LoVo (cell line): ENCODE measurements at regions not wholly inside any gene's neighbourhood (a gene's known extent, or its start where the extent isn't known, plus 50 kb on each side); places are given as distances from the start of the nearest gene placed in this dataset.

Source experiments
- DNase-seq: peaks from one replicate; pipeline ENCODE4 v3.0.0-alpha.2; 2016; ENCODE audit warnings: low spot score

GRCh38 chr5:67509402-67510186 lies 313.0 kb upstream of the CD180 start:
- no peak for DNase-seq

GRCh38 chr5:67506241-67506640 lies 309.6 kb upstream of the CD180 start:
- no peak for DNase-seq

GRCh38 chr5:67502951-67503350 lies 306.4 kb upstream of the CD180 start:
- no peak for DNase-seq

- no peak for DNase-seq
Measured at GRCh38 chr5:67496051-67496450, 299.5 kb upstream of the CD180 start.

GRCh38 chr5:67495072-67495471 lies 298.5 kb upstream of the CD180 start:
- DNase-seq: no peak

- DNase-seq: no peak
Measured at GRCh38 chr5:67494186-67494855, 297.7 kb upstream of the CD180 start.

GRCh38 chr5:67493676-67494075 lies 297.1 kb upstream of the CD180 start:
- DNase-seq: no peak

- DNase-seq: peak; percentile 8
Measured at GRCh38 chr5:67490543-67491321, 294.1 kb upstream of the CD180 start.

- no peak for DNase-seq
Measured at GRCh38 chr5:67488885-67489284, 292.3 kb upstream of the CD180 start.

- no peak for DNase-seq
Measured at GRCh38 chr5:67487862-67488261, 291.3 kb upstream of the CD180 start.

GRCh38 chr5:67483453-67484030 lies 286.9 kb upstream of the CD180 start:
- DNase-seq: no peak

GRCh38 chr5:67481362-67481761 lies 284.8 kb upstream of the CD180 start:
- no peak for DNase-seq

GRCh38 chr5:67478337-67478736 lies 281.7 kb upstream of the CD180 start:
- no peak for DNase-seq

GRCh38 chr5:67476995-67477394 lies 280.4 kb upstream of the CD180 start:
- DNase-seq: no peak

- peak; percentile 28 for DNase-seq
Measured at GRCh38 chr5:67476531-67476930, 279.9 kb upstream of the CD180 start.

GRCh38 chr5:67475489-67475888 lies 278.9 kb upstream of the CD180 start:
- no peak for DNase-seq

- no peak for DNase-seq
Measured at GRCh38 chr5:67474597-67475238, 278.1 kb upstream of the CD180 start.

- no peak for DNase-seq
Measured at GRCh38 chr5:67467110-67467509, 270.5 kb upstream of the CD180 start.

GRCh38 chr5:67465537-67466207 lies 269.1 kb upstream of the CD180 start:
- no peak for DNase-seq

- DNase-seq: no peak
Measured at GRCh38 chr5:67462147-67462546, 265.5 kb upstream of the CD180 start.

GRCh38 chr5:67459253-67459652 lies 262.7 kb upstream of the CD180 start:
- DNase-seq: no peak
